ENCODE measurements at regions not wholly inside any gene's neighbourhood (a gene's known extent, or its start where the extent isn't known, plus 50 kb on each side); places are given as distances from the start of the nearest gene placed in this dataset.

DNA sequence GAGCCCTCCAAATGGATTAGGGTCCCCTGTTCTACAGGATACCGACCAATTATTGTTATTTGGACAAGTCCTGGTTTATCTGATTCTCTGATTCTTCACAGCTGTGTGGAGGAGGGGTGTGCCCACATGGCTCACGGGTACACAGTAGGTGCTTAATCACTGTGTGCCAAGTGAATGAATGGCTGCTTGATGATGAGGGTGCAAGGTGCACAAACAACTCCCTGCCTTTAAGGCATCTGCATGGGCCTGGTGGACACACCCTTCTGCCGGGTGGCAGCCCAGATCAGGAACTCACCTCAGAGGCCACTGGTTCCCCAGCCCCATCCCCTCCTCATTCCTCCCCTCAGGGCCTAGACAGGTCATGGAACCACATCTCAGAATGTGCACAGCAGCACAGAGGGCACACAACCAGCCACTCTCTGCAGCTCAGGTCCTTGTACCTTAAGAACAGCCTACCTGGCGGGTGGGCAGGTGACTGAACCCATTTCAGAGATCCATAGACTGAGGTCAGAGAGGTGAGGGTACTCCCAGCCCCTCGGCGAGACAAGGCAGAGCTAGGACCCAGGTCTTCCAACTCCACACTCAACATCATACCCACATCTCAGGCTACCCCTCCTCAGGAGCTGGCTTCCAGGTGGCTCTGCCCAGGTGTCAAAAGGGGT lies 50.3 kb downstream of the SHANK2 start:
- no peak for DNase-seq (ENCODE audit: low spot score)
- H3K9me3 ChIP-seq: no peaks in the 10 kb centered on the region
- TF ChIP-seq, protein P1, sequence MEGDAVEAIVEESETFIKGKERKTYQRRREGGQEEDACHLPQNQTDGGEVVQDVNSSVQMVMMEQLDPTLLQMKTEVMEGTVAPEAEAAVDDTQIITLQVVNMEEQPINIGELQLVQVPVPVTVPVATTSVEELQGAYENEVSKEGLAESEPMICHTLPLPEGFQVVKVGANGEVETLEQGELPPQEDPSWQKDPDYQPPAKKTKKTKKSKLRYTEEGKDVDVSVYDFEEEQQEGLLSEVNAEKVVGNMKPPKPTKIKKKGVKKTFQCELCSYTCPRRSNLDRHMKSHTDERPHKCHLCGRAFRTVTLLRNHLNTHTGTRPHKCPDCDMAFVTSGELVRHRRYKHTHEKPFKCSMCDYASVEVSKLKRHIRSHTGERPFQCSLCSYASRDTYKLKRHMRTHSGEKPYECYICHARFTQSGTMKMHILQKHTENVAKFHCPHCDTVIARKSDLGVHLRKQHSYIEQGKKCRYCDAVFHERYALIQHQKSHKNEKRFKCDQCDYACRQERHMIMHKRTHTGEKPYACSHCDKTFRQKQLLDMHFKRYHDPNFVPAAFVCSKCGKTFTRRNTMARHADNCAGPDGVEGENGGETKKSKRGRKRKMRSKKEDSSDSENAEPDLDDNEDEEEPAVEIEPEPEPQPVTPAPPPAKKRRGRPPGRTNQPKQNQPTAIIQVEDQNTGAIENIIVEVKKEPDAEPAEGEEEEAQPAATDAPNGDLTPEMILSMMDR (IDR thresholded peaks at IDR 0.05): no peak

DNA sequence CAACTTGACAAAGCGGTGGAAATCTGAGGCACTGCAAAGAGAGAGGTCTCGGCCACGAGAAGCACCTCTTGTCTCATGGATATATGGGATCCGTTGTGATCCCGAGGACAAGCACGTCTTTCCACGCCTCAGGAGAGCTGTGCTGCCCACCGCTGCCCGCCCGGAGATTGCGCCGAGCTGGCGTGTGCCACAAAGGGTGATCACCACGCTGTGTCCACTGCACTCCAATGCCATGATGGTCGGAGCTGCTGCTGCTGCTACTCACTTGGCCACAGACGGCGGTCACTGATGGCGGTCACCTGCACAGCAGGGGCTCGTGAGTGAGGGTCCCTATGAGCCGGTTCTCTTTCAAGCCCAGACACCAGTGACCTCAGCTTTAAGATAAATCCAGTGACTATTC lies 51.1 kb downstream of the SHANK2 start:
- TF ChIP-seq, protein P1 (IDR thresholded peaks at IDR 0.05): no peak
- DNase-seq (ENCODE audit: low spot score) (no peak), ATAC-seq (ENCODE audit: insufficient number of reproducible peaks, low FRiP score, low read depth) (no peak)
- Histone ChIP-seq H3K9me3 (no peaks in the 10 kb centered on the region), H3K27me3 (replicated peaks; ENCODE audit: insufficient read depth) (no peaks in the 10 kb centered on the region), H3K4me3 (no peak overlapping the region), H3K4me1 (ENCODE audit: control insufficient read depth in 1 of 2, low read depth in 2 of 2) (no peaks in the 10 kb centered on the region), H3K36me3 (no peaks in the 10 kb centered on the region), H3K27ac (no peak overlapping the region)

More for the DNA sequence above, 50.3 kb downstream of the SHANK2 start:
- no peaks in the 10 kb centered on the region for H3K36me3 ChIP-seq
- H3K27ac ChIP-seq: no peak overlapping the region
- no peak overlapping the region for H3K4me3 ChIP-seq
- ATAC-seq (ENCODE audit: insufficient number of reproducible peaks, low FRiP score, low read depth): no peak
- no peaks in the 10 kb centered on the region for H3K27me3 ChIP-seq (replicated peaks; ENCODE audit: insufficient read depth)
- no peaks in the 10 kb centered on the region for H3K4me1 ChIP-seq (ENCODE audit: control insufficient read depth in 1 of 2, low read depth in 2 of 2)

DNA sequence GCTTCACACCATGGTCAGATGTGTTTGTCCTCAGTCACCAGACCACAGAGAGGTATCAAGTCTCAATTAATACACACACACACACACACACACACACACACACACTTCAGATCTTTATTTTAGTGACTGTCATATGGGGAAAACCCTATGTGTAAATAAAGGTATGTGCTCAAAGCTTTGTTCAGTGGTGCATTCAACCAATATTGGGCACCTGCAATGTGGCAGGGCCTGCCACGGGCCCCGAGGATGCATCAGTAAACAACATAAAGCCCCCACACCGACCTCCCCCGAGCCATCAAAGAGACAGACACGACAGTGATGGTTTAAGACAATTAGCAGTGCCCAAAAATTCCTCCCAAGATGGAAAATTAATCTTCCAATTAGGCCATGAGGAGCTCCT lies 51.6 kb downstream of the SHANK2 start:
- DNase-seq (ENCODE audit: low spot score) (no peak), ATAC-seq (ENCODE audit: insufficient number of reproducible peaks, low FRiP score, low read depth) (no peak)
- no peaks in the 10 kb centered on the region for H3K36me3 ChIP-seq
- no peak overlapping the region for H3K27ac ChIP-seq
- H3K9me3 ChIP-seq: no peaks in the 10 kb centered on the region
- H3K4me1 ChIP-seq (ENCODE audit: control insufficient read depth in 1 of 2, low read depth in 2 of 2): no peaks in the 10 kb centered on the region
- no peaks in the 10 kb centered on the region for H3K27me3 ChIP-seq (replicated peaks; ENCODE audit: insufficient read depth)
- TF ChIP-seq, protein P1 (IDR thresholded peaks at IDR 0.05): no peak
- no peak overlapping the region for H3K4me3 ChIP-seq

DNA sequence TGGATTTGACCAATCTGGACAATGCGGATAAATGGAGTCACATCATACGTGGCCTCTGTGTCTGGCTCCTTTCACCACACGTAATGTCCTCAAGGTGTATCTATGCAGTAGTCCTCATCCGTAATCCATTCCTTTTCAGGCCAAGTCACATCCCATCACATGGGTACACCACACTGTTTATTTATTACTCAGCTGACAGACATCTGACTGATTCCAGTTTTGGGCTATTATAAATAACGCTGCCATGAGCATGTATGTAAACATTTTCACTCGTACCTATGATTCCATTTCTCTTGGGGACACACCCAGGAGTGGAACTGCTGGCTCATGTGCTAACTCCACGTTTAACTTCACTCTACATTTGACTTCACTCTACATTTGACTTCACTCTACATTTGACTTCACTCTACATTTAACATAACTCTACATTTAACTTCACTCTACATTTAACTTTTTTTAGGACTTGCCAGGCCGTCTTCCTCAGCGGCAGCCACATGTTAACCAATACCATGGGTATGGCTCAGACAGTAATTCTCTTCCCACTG lies 52.1 kb downstream of the SHANK2 start:
- H3K27me3 ChIP-seq (replicated peaks; ENCODE audit: insufficient read depth): no peaks in the 10 kb centered on the region
- H3K4me3 ChIP-seq: no peak overlapping the region
- no peaks in the 10 kb centered on the region for H3K36me3 ChIP-seq
- TF ChIP-seq, protein P1 (IDR thresholded peaks at IDR 0.05): no peak
- H3K27ac ChIP-seq: no peak overlapping the region
- ATAC-seq (ENCODE audit: insufficient number of reproducible peaks, low FRiP score, low read depth) (no peak), DNase-seq (ENCODE audit: low spot score) (no peak)
- H3K4me1 ChIP-seq (ENCODE audit: control insufficient read depth in 1 of 2, low read depth in 2 of 2): no peaks in the 10 kb centered on the region
- no peaks in the 10 kb centered on the region for H3K9me3 ChIP-seq

DNA sequence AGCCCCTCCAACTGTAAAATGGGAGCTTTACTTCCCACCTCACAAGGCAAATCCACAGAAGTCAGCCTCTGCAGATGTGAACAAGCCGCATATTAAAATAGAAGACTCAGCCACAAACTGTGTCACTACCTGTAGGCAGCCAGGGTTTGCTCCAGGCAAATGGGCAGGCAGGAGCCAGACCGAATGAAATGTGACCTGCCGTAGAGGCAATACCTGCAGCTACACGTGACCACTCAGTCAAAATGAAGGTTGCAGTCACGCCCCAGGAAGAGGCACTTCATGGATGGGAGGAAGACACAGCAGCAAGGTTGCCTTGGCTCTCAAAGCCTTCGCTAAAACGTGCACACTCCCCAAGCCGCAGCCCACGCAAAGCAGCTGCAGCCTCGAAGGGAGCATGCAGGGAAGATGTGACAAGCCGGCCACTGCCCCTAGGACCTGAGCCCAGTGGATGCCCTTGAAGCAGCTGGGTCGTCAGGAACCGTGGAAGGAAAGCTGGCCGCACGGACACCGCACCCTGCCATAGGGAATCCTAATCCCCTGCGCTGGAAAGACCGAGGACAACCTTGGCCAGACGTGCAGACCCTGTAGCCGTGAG lies 53.1 kb downstream of the SHANK2 start:
- Histone ChIP-seq H3K4me1 (ENCODE audit: control insufficient read depth in 1 of 2, low read depth in 2 of 2) (no peaks in the 10 kb centered on the region), H3K36me3 (no peaks in the 10 kb centered on the region), H3K27me3 (replicated peaks; ENCODE audit: insufficient read depth) (no peaks in the 10 kb centered on the region), H3K27ac (no peak overlapping the region), H3K9me3 (no peaks in the 10 kb centered on the region), H3K4me3 (no peak overlapping the region)
- no peak for DNase-seq (ENCODE audit: low spot score)
- TF ChIP-seq, protein P1 (IDR thresholded peaks at IDR 0.05): no peak
- ATAC-seq (ENCODE audit: insufficient number of reproducible peaks, low FRiP score, low read depth): no peak
